HCT116 (cell line): ENCODE measurements at regions not wholly inside any gene's neighbourhood (a gene's known extent, or its start where the extent isn't known, plus 50 kb on each side); places are given as distances from the start of the nearest gene placed in this dataset.

Experiments
- EGR1 ChIP-seq: IDR thresholded peaks from 2 replicates; pipeline ENCODE4 v1.6.1; 2012; ENCODE audit warnings: low read depth
- EZH2phosphoT487 ChIP-seq: fragments of 200-600 bp; IDR thresholded peaks from 2 replicates; pipeline ENCODE4 v1.6.1; 2018; ENCODE audit warnings: antibody characterized with exemption, borderline replicate concordance
- POLR2A ChIP-seq: IDR thresholded peaks from 2 replicates; pipeline ENCODE4 v1.7.0; 2011; ENCODE audit warnings: borderline replicate concordance; ENCODE audit not compliant: insufficient read depth, insufficient read length; ENCODE audit errors: extremely low read depth
- POLR2AphosphoS5 ChIP-seq: IDR thresholded peaks from 2 replicates; pipeline ENCODE4 v1.6.1; 2011; ENCODE audit warnings: mild to moderate bottlenecking, low read depth, low read length, moderate library complexity
- RAD21 ChIP-seq: IDR thresholded peaks from 2 replicates; pipeline ENCODE4 v1.6.1; 2012; ENCODE audit warnings: low read depth, mild to moderate bottlenecking
- YY1 ChIP-seq: IDR thresholded peaks from 2 replicates; pipeline ENCODE4 v1.6.1; 2011; ENCODE audit warnings: low read length, low read depth, moderate library complexity, mild to moderate bottlenecking; ENCODE audit not compliant: insufficient replicate concordance; ENCODE audit errors: extremely low read depth
- TF ChIP-seq, protein P1 (sequence below), 3 experiments: fragments of 200-600 bp in 1 of 3; sonication (generic) in 1 of 3; IDR thresholded peaks in 2 of 3; conservative IDR thresholded peaks in 1 of 3; 2 replicates each; pipeline ENCODE4 v1.5.1; 2012 to 2017; ENCODE audit warnings: low read depth in 2 of 3, low read length in 2 of 3, antibody characterized with exemption in 1 of 3, borderline replicate concordance in 1 of 3, control low read depth in 1 of 3, mild to moderate bottlenecking in 1 of 3, mixed read lengths in 1 of 3, mixed run types in 1 of 3, moderate library complexity in 1 of 3; ENCODE audit not compliant: insufficient read depth in 1 of 3
- TF ChIP-seq, protein P2 (sequence below): IDR thresholded peaks from 2 replicates; pipeline ENCODE4 v1.6.1; 2012; ENCODE audit warnings: low read depth

DNA sequence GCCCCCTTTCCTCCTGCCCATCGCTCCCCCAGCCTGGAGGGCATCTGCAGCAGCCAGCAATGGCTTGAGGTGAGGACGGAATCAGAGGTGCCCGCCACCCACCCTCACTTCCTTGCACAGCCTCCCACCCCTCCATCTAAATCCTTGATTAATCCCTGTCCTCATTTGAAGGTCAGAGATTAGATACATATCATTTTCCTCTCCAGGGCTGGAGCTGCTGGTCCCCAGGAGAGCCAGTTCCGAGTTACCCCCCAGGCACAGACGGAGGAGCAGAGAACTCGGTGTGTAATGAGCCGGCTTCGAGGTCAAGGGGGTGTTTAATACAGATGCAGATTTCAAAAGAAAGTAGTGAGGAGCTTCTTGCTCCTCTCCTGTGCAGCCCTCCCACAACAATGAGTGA lies 542.1 kb downstream of the MN1 start:
- TF ChIP-seq, protein P1, sequence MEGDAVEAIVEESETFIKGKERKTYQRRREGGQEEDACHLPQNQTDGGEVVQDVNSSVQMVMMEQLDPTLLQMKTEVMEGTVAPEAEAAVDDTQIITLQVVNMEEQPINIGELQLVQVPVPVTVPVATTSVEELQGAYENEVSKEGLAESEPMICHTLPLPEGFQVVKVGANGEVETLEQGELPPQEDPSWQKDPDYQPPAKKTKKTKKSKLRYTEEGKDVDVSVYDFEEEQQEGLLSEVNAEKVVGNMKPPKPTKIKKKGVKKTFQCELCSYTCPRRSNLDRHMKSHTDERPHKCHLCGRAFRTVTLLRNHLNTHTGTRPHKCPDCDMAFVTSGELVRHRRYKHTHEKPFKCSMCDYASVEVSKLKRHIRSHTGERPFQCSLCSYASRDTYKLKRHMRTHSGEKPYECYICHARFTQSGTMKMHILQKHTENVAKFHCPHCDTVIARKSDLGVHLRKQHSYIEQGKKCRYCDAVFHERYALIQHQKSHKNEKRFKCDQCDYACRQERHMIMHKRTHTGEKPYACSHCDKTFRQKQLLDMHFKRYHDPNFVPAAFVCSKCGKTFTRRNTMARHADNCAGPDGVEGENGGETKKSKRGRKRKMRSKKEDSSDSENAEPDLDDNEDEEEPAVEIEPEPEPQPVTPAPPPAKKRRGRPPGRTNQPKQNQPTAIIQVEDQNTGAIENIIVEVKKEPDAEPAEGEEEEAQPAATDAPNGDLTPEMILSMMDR (IDR thresholded peaks at IDR 0.05 in 2 of 3, conservative IDR thresholded peaks at IDR 0.05 in 1 of 3; ENCODE audit: borderline replicate concordance in 1 of 3, insufficient read depth in 1 of 3, low read depth in 2 of 3, low read length in 2 of 3), result no peak
- TF ChIP-seq YY1, result no peak
- TF ChIP-seq, protein P2, sequence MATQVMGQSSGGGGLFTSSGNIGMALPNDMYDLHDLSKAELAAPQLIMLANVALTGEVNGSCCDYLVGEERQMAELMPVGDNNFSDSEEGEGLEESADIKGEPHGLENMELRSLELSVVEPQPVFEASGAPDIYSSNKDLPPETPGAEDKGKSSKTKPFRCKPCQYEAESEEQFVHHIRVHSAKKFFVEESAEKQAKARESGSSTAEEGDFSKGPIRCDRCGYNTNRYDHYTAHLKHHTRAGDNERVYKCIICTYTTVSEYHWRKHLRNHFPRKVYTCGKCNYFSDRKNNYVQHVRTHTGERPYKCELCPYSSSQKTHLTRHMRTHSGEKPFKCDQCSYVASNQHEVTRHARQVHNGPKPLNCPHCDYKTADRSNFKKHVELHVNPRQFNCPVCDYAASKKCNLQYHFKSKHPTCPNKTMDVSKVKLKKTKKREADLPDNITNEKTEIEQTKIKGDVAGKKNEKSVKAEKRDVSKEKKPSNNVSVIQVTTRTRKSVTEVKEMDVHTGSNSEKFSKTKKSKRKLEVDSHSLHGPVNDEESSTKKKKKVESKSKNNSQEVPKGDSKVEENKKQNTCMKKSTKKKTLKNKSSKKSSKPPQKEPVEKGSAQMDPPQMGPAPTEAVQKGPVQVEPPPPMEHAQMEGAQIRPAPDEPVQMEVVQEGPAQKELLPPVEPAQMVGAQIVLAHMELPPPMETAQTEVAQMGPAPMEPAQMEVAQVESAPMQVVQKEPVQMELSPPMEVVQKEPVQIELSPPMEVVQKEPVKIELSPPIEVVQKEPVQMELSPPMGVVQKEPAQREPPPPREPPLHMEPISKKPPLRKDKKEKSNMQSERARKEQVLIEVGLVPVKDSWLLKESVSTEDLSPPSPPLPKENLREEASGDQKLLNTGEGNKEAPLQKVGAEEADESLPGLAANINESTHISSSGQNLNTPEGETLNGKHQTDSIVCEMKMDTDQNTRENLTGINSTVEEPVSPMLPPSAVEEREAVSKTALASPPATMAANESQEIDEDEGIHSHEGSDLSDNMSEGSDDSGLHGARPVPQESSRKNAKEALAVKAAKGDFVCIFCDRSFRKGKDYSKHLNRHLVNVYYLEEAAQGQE, result no peak
- TF ChIP-seq POLR2AphosphoS5, result no peak
- TF ChIP-seq EGR1, result no peak
- TF ChIP-seq POLR2A, result no peak
- no peak for TF ChIP-seq RAD21
- no peak for TF ChIP-seq EZH2phosphoT487
